UCSD-AML1 (cell line): ENCODE measurements at regions not wholly inside any gene's neighbourhood (a gene's known extent, or its start where the extent isn't known, plus 50 kb on each side); places are given as distances from the start of the nearest gene placed in this dataset.
"Not testable (repeated sequence)": the region's sequence is repeated elsewhere in the genome, so short reads cannot be mapped to it uniquely, and the experiment has no call there.

Source experiments
- DNase-seq: peaks from one replicate; lab custom pipeline; 2025; ENCODE audit not compliant: unreplicated experiment; lab: John Stamatoyannopoulos, UW

- DNase-seq, result no peak
Measured at GRCh38 chr1:14371771-14372497, 226.6 kb upstream of the KAZN start.

- DNase-seq, result no peak
Measured at GRCh38 chr1:14372526-14372925, 226.0 kb upstream of the KAZN start.

- DNase-seq, result no peak
Measured at GRCh38 chr1:14373081-14373758, 225.3 kb upstream of the KAZN start.

GRCh38 chr1:14375226-14375625 lies 223.3 kb upstream of the KAZN start:
- DNase-seq, result no peak

GRCh38 chr1:14377386-14377785 lies 221.1 kb upstream of the KAZN start:
- no peak for DNase-seq

GRCh38 chr1:14380408-14380807 lies 218.1 kb upstream of the KAZN start:
- no peak for DNase-seq

GRCh38 chr1:14390816-14391215 lies 207.7 kb upstream of the KAZN start:
- DNase-seq, result no peak

GRCh38 chr1:14392161-14392858 lies 206.2 kb upstream of the KAZN start:
- no peak for DNase-seq

GRCh38 chr1:14392859-14393365 lies 205.6 kb upstream of the KAZN start:
- DNase-seq, result no peak

- DNase-seq, result no peak
Measured at GRCh38 chr1:14396100-14396499, 202.4 kb upstream of the KAZN start.

GRCh38 chr1:14403961-14404645 lies 194.4 kb upstream of the KAZN start:
- no peak for DNase-seq

- no peak for DNase-seq
Measured at GRCh38 chr1:14404862-14405301, 193.6 kb upstream of the KAZN start.

GRCh38 chr1:14412235-14412634 lies 186.2 kb upstream of the KAZN start:
- no peak for DNase-seq

GRCh38 chr1:14413819-14414490 lies 184.5 kb upstream of the KAZN start:
- DNase-seq, result no peak

- no peak for DNase-seq
Measured at GRCh38 chr1:14415396-14415795, 183.1 kb upstream of the KAZN start.

- not testable (repeated sequence) for DNase-seq
Measured at GRCh38 chr1:14419778-14420218, 178.7 kb upstream of the KAZN start.

GRCh38 chr1:14420686-14421085 lies 177.8 kb upstream of the KAZN start:
- DNase-seq, result no peak

GRCh38 chr1:14421295-14421976 lies 177.0 kb upstream of the KAZN start:
- DNase-seq, result no peak

GRCh38 chr1:14421977-14422609 lies 176.4 kb upstream of the KAZN start:
- DNase-seq, result no peak
